Vagina (tissue), 2 donors: ENCODE measurements at regions not wholly inside any gene's neighbourhood (a gene's known extent, or its start where the extent isn't known, plus 50 kb on each side); places are given as distances from the start of the nearest gene placed in this dataset.

Source experiments
- POLR2A ChIP-seq, 2 donors: fragments of 450-650 bp; IDR thresholded peaks; one replicate each; pipeline ENCODE4 v1.6.1; 2017; ENCODE audit warnings: antibody characterized with exemption in 2 of 2, mild to moderate bottlenecking in 2 of 2, moderate library complexity in 2 of 2
- POLR2AphosphoS5 ChIP-seq, 2 donors: sonication (generic); formaldehyde crosslinking; IDR thresholded peaks; one replicate each; pipeline ENCODE4 v1.9.0; 2017; ENCODE audit warnings: antibody characterized with exemption in 2 of 2, mild to moderate bottlenecking in 2 of 2, low read depth in 1 of 2; ENCODE audit not compliant: insufficient read depth in 1 of 2
- TF ChIP-seq, protein P1 (sequence below), 3 experiments: fragments of 450-650 bp in 2 of 3; fragments of 200-600 bp in 1 of 3; sonication (generic) in 1 of 3; IDR thresholded peaks; one replicate each; pipeline ENCODE4 v1.5.1; 2017 to 2019; ENCODE audit warnings: antibody characterized with exemption in 3 of 3, mild to moderate bottlenecking in 2 of 3, moderate library complexity in 2 of 3

- TF ChIP-seq, protein P1, sequence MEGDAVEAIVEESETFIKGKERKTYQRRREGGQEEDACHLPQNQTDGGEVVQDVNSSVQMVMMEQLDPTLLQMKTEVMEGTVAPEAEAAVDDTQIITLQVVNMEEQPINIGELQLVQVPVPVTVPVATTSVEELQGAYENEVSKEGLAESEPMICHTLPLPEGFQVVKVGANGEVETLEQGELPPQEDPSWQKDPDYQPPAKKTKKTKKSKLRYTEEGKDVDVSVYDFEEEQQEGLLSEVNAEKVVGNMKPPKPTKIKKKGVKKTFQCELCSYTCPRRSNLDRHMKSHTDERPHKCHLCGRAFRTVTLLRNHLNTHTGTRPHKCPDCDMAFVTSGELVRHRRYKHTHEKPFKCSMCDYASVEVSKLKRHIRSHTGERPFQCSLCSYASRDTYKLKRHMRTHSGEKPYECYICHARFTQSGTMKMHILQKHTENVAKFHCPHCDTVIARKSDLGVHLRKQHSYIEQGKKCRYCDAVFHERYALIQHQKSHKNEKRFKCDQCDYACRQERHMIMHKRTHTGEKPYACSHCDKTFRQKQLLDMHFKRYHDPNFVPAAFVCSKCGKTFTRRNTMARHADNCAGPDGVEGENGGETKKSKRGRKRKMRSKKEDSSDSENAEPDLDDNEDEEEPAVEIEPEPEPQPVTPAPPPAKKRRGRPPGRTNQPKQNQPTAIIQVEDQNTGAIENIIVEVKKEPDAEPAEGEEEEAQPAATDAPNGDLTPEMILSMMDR (IDR thresholded peaks at IDR 0.05) = no peak
- no peak for TF ChIP-seq POLR2AphosphoS5 (IDR thresholded peaks at IDR 0.05; ENCODE audit: insufficient read depth in 1 of 2, low read depth in 1 of 2)
- TF ChIP-seq POLR2A (IDR thresholded peaks at IDR 0.05) = no peak
Observed at GRCh38 chr9:69981686-69982445, 61.8 kb upstream of the MAMDC2 start.
